ENCODE measurements at regions not wholly inside any gene's neighbourhood (a gene's known extent, or its start where the extent isn't known, plus 50 kb on each side); places are given as distances from the start of the nearest gene placed in this dataset.

GRCh38 chr5:96054311-96055030 lies 92.8 kb upstream of the ELL2 start:
- no peak for DNase-seq

- DNase-seq, result no peak
These were observed 91.5 kb upstream of the ELL2 start for GRCh38 chr5:96053063-96053735.

DNA sequence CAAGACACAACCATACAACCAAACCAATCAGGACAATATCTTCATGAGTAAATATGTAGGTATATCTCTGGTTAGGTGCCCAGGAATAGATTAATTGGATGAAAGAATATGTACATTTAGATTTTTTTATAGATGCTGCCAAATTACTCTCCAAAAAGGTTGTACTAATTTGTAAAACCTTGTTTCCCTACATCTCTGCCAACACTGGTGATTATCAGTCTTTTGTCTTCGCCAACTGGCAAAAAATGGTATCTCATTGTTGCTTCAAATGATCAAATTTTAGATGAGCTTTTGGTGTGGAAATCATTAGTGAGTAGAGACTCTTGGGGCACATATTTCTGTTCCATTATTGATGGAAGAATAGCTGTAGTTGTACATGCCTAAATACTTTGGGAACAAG lies 90.7 kb upstream of the ELL2 start:
- no peak for DNase-seq

GRCh38 chr5:96051401-96051830 lies 89.8 kb upstream of the ELL2 start:
- DNase-seq, result no peak

GRCh38 chr5:96050273-96050880 lies 88.7 kb upstream of the ELL2 start:
- DNase-seq, result no peak

GRCh38 chr5:96049398-96050272 lies 88.0 kb upstream of the ELL2 start:
- no peak for DNase-seq

DNA sequence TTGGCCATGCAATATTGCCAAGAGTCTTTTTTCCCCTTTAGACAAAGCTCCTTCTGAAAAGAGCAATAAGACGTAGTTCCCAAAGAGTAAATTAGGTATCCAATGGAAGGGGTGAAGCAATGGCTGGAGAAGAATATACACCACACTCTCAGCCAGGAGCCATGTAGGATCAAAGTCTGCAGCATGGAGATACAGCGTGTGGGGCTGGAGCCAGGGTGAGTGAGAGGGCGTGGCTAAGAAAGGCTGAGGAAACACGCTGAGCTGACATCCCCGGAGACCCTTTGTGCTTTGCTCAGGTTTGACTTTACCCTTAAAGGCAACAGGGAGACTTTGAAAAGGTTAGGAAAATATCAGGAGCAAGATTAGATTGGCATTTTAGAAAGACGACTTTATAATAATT lies 87.1 kb upstream of the ELL2 start:
- no peak for DNase-seq

GRCh38 chr5:96045888-96046287 lies 84.2 kb upstream of the ELL2 start:
- no peak for DNase-seq

GRCh38 chr5:96043446-96043845 lies 81.8 kb upstream of the ELL2 start:
- no peak for DNase-seq

DNA sequence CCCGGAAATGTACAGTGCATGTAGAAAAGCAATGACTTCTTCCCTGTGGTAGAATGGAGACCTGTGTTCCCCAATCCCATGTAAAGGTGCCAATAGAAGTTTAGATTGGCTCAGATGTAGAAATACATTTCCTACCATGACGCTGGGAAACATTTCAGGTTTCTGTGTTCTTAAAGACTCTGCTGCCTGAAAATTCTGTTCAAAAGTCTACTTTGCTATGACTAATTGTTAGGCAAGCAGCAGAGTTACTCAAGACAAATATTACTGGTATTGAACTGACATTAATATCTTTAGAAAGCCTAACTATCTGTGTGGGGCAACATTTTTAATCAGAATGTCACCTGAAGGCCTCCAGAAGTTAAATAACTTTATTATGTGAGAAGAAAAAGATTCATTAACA lies 75.5 kb upstream of the ELL2 start:
- no peak for DNase-seq

GRCh38 chr5:96036301-96036700 lies 74.7 kb upstream of the ELL2 start:
- DNase-seq, result no peak

DNA sequence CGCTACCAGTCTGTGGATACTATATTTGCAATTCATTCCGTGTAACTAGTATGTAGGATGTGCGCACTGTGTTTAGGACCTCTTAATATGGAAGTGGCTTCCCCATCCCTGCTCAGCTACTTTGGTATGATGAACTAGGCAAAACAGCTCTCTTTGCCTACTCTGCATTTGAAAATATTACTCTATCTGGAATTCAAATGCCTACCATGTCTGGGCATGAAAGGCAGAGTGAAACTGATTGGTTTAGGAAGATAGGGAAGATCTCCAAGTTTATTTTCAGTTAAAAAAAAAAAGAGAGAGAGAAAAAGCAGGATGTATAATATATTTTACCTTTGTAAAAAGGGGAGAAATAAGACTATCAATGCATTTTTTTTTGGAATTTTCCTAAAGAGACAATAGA lies 74.1 kb upstream of the ELL2 start:
- no peak for DNase-seq

DNA sequence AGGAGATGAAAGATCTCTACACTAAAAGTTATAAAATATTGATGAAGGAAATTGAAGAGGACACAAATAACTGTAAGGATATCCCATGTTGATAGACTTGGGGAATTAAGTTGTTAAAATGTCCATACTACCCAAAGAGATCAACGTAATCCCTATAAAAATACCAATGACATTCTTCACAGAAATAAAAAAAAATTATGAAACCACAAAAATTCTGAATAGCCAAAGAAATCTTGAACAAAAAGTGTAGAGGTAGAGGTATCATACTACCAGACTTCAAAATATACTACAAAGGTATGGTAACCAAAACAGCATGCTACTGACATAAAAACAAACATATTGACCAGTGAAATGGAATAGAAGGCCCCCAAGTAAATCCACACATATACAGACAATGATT lies 71.5 kb upstream of the ELL2 start:
- no peak for DNase-seq

- DNase-seq, result no peak
These were observed 70.2 kb upstream of the ELL2 start for GRCh38 chr5:96031811-96032261.

DNA sequence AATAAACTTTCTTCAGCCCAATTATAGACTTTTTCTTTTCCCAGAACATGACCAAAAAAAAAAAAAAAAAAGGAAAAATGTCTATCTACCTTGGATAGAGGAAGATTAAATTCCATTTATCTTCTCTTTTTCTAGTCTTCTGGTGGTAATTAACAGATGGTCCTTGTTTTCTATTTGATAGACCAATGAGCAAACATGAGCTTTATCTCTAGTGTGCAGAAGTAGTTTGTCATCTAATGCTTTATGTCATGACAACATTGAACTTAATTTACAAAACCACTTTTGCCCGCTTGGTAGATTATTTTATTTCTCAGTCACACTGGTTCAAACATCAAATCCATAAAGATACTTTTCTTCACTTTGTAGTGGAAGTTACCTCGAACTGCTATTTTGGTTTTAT lies 69.5 kb upstream of the ELL2 start:
- DNase-seq, result no peak

DNA sequence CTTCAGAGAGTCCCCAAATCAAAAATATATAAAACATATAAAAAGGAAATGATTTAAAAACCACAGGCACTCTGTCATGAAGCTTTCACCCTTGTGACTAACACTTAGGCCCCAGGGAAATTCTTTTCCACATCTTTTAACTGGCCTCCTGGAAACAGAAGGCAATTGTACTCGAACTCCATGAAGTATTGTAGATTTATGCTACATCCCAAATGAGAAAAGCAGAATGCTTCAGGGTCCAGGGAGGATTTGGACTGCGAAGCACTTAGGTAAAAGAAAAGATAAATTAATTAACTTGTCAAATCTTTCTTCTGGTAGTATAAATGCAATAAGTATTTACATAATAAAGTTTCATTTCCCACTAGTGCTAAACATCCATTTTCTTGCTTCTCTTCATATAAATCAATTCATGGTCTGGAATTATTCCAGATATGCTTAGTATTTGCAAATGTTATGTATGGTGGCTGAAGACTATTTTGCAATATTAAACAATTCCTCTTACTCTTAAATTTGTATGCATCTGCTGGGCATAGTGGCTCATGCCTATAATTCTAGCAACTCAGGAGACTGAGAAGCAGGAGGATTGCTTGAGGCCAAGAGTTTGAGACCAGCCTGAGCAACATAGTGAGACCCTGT lies 64.9 kb upstream of the ELL2 start:
- no peak for DNase-seq

- no peak for DNase-seq
These were observed 63.2 kb upstream of the ELL2 start for GRCh38 chr5:96024683-96025475.

GRCh38 chr5:96023518-96023917 lies 61.9 kb upstream of the ELL2 start:
- DNase-seq, result no peak

DNA sequence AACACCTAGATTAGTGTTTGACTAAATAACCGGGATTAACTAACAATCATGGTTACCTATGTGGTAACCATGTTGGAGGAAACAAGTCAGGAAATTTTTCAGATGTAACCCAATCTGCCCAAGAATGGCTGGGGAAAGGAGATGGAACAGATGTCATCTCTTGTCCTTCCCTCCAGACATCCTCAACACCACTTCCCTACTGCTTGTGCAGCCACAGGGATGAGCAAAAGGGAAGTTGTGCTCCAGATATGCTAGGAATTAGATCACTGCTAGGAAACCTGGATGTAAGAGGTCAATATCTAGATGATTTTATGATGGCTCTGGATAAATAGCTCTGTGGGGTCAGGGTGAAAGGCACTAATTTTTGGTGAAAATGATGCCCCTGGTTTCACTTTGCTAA lies 61.3 kb upstream of the ELL2 start:
- no peak for DNase-seq

DNA sequence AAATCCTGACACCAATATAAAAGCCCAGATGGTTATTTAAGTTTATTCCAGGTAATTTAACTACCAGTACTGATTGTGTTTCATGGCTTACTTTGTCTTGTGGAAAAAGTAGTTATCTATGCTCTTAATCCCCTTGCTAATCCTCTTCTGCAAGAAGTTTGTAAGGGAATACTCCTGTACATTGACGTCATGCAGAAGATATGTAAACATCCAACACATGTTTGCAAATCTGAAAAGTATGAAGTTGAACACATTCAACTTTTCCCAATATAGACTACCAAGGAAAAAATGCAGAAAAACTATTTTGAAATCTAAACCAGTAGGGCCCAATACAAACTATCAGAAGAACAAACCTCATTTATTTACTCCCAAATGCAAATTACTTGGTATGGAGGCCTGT lies 56.3 kb upstream of the ELL2 start:
- no peak for DNase-seq

DNA sequence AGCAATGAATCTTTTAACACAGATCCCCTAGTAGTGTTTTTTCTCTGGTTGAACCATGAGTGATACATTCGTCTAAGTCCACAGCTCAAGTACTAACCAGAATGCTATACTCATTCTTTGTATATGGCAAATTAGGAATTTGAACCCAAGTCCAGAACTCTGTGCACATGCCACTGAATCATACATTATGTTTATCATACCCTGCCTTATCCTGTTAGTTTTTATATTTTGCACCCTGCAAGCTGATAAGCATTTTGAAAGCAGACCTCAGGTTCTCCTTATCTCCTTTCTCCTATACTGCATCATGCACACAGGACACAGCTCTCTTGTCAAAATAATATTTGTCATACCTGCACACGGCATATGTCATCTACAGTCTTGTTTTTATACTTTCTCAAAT lies 54.6 kb upstream of the ELL2 start:
- no peak for DNase-seq

GRCh38 chr5:96015709-96016108 lies 54.1 kb upstream of the ELL2 start:
- DNase-seq, result no peak

Measured in NCI-H1105 (cell line).